Adrenal gland (tissue), 9 donors: ENCODE measurements at regions not wholly inside any gene's neighbourhood (a gene's known extent, or its start where the extent isn't known, plus 50 kb on each side); places are given as distances from the start of the nearest gene placed in this dataset.

ENCODE experiments used
- DNase-seq, 7 donors: peaks; one replicate each; pipeline ENCODE4 v3.0.0-alpha.2; 2019 to 2020
- H3K27ac ChIP-seq, 5 donors: fragments of 200-600 bp; sonication (generic) in 4 of 5; 1 replicate in 3 of 5; 2 replicates in 2 of 5; pipeline versions ENCODE4 v1.5.1 to v1.8.0; 2016 to 2020; ENCODE audit warnings: mild to moderate bottlenecking in 1 of 5
- H3K27me3 ChIP-seq: fragments of 200-600 bp; 2 replicates; pipeline ENCODE4 v1.8.0; 2021
- H3K36me3 ChIP-seq, 2 donors: fragments of 200-600 bp; replicated peaks in 1 of 2; 1 replicate in 1 of 2; 2 replicates in 1 of 2; pipeline versions ENCODE4 v1.5.1 to v1.8.0; 2018 to 2022
- H3K4me1 ChIP-seq, 2 donors: fragments of 200-600 bp; replicated peaks in 1 of 2; 1 replicate in 1 of 2; 2 replicates in 1 of 2; pipeline versions ENCODE4 v1.5.1 to v1.8.0; 2018 to 2021
- H3K4me3 ChIP-seq, 4 donors: fragments of 200-600 bp; sonication (generic) in 3 of 4; one replicate each; pipeline ENCODE4 v1.5.1; 2016 to 2018
- H3K9me3 ChIP-seq, 3 donors: fragments of 200-600 bp; sonication (generic) in 1 of 3; replicated peaks in 1 of 3; 1 replicate in 2 of 3; 2 replicates in 1 of 3; pipeline versions ENCODE4 v1.5.1 to v1.8.0; 2016 to 2021
- POLR2A ChIP-seq, 2 donors: fragments of 450-650 bp; IDR thresholded peaks; one replicate each; pipeline ENCODE4 v1.6.1; 2017; ENCODE audit warnings: antibody characterized with exemption in 2 of 2, mild to moderate bottlenecking in 2 of 2, moderate library complexity in 1 of 2
- WGBS, 4 donors: extraction: QIAGEN DNeasy Blood & Tissue Kit in 2 of 4; methylation state at CpG; one replicate each; pipeline versions ENCODE4 v1.1.5 to v1.1.7; 2013 to 2017; 5-methylcytosine and 5-hydroxymethylcytosine counted together
- intact Hi-C, 2 donors: fragments of 100-400 bp; cut with DNase I; formaldehyde crosslinking; loops; one replicate each; pipeline versions ENCODE4 v1.14.1 to v1.15.0; 2022 to 2023
- TF ChIP-seq, protein P1 (sequence below), 6 experiments: fragments of 450-650 bp in 4 of 6; fragments of 200-600 bp in 2 of 6; sonication (generic) in 1 of 6; IDR thresholded peaks; 1 replicate in 5 of 6; 2 replicates in 1 of 6; pipeline versions ENCODE4 v1.5.1 to v1.8.0; 2016 to 2021; ENCODE audit warnings: antibody characterized with exemption in 6 of 6, mild to moderate bottlenecking in 2 of 6, moderate library complexity in 1 of 6
- donor health status: healthy with polysubstance abuse.
- donor health status: Bipolar disorder and iron deficiency.
- donor health status: DM: yes; HTN: yes; CAD: no.
- donor health status: DM: no; HTN: no; CAD: no.
- donor health status: DM: no; HTN: no; CAD: no.

DNA sequence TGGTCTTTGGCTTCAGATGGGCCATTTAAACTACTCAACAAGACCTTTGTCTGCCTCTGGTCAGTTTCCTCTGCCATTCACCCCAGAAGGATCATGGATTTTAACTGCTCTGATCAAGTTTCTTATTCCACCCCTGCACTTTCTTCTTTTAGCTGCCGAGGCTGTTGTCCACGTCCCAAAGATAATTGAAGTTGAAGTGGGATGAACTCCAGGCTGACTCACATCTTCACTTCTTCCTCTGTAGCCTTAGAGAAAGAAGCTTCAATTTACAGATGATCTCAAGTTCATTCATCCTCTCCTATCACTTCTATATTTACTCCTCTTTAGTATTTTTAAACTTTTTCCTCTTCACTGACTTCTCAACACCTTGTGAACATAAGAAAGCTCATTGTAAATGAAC lies 651.6 kb downstream of the UTRN start:
- WGBS, 4 donors: 69 to 78% (median 77%) methylated on average over 2 of the region's 2 CpGs
- Histone ChIP-seq H3K4me3 (no peak overlapping the region), H3K4me1 (no peaks in the 10 kb centered on the region), H3K27me3 (no peaks in the 10 kb centered on the region), H3K9me3 (no peaks in the 10 kb centered on the region), H3K27ac (no peak overlapping the region), H3K36me3 (no peaks in the 10 kb centered on the region)
- no peak for DNase-seq
- intact Hi-C loops: loop anchor here in 1 of 2 donors (10.0 kb wide), 1 partner anchor 278 kb away; no protein-coding TSS in a partner anchor
- TF ChIP-seq, protein P1, sequence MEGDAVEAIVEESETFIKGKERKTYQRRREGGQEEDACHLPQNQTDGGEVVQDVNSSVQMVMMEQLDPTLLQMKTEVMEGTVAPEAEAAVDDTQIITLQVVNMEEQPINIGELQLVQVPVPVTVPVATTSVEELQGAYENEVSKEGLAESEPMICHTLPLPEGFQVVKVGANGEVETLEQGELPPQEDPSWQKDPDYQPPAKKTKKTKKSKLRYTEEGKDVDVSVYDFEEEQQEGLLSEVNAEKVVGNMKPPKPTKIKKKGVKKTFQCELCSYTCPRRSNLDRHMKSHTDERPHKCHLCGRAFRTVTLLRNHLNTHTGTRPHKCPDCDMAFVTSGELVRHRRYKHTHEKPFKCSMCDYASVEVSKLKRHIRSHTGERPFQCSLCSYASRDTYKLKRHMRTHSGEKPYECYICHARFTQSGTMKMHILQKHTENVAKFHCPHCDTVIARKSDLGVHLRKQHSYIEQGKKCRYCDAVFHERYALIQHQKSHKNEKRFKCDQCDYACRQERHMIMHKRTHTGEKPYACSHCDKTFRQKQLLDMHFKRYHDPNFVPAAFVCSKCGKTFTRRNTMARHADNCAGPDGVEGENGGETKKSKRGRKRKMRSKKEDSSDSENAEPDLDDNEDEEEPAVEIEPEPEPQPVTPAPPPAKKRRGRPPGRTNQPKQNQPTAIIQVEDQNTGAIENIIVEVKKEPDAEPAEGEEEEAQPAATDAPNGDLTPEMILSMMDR (IDR thresholded peaks at IDR 0.05): no peak
- no peak for TF ChIP-seq POLR2A (IDR thresholded peaks at IDR 0.05)

DNA sequence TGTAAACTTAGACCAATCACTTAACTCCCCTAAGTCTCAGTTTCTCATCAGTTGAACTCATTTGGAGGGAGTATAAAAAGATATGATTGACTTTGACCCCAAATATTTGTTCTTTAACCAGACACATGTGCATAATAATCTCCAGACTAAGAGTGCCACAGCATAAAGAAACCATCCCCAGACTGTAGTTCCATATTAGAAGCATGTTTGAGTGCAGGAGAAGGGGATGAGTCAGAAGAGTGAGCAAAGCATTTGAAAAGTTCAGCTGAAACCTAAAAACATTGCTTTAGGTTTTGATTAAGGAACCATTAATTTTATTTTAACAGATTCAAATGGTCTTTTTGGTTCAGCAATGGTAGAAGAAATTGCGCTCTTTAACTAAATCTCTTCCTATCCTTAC lies 654.8 kb downstream of the UTRN start:
- no peak overlapping the region for H3K27ac ChIP-seq
- H3K4me1 ChIP-seq: no peaks in the 10 kb centered on the region
- no peaks in the 10 kb centered on the region for H3K9me3 ChIP-seq
- no peaks in the 10 kb centered on the region for H3K36me3 ChIP-seq
- H3K4me3 ChIP-seq: no peak overlapping the region
- no peak for DNase-seq
- WGBS, 4 donors: 94 to 97% (median 95%) methylated on average over 1 of the region's 1 CpG
- no peaks in the 10 kb centered on the region for H3K27me3 ChIP-seq
- TF ChIP-seq, protein P1 (IDR thresholded peaks at IDR 0.05): no peak
- TF ChIP-seq POLR2A (IDR thresholded peaks at IDR 0.05): no peak
- intact Hi-C loops: loop anchor here in 1 of 2 donors (10.0 kb wide), 1 partner anchor 275 kb away; no protein-coding TSS in a partner anchor

DNA sequence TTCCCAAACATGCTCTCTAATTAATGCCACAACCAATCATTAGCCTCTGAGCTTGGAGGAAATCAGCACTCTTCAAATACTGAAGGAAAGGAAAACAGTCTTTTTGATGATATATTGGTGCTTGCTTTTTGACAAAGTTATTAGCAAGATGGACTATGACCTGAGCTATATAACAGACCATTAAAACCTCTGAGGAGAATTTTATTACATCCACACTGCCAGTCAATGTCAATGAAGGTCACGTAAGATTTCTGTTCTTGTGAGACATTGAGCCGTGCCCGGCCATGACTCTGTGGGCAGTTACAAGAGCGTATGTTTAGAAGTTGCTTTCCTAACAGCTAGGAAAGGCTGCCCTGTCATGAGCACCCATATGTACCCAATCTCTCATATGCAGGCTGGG lies 659.0 kb downstream of the UTRN start:
- DNase-seq: no peak
- TF ChIP-seq POLR2A (IDR thresholded peaks at IDR 0.05): no peak
- TF ChIP-seq, protein P1 (IDR thresholded peaks at IDR 0.05): no peak
- H3K36me3 ChIP-seq: no peaks in the 10 kb centered on the region
- intact Hi-C loops: no loop called here
- H3K27ac ChIP-seq: no peak overlapping the region
- H3K4me1 ChIP-seq: no peaks in the 10 kb centered on the region
- 85 to 88% (median 87%) methylated on average over 4 of the region's 4 CpGs for WGBS, 4 donors
- H3K27me3 ChIP-seq: no peaks in the 10 kb centered on the region
- H3K9me3 ChIP-seq: no peaks in the 10 kb centered on the region
- no peak overlapping the region for H3K4me3 ChIP-seq

DNA sequence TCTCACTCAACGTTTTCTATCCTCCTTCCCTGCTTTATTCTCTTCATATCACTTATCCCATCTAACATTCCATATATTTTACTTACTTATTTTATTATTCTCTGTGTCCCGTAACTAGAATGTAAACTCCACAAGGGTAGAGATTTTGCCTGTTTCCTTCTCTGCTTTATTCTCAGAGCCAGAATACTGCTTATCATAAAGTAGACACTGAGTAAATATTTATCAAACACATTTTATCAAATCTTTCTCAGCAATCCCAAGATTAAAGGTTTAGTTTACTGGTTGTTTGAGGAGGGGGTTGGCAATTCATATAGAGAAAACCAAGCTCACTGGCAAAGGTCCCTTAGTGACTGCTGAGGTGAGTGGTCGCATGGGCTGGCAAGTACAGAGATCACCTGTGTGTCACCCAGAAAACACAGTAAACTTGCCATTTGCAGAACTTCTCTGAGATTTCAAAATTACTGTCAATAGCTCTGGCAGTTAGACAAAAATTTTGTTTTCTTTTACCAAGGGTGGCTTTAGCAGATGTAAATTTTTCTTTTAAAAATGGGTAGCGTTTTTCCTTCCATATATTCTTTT lies 662.4 kb downstream of the UTRN start:
- Histone ChIP-seq H3K9me3 (no peaks in the 10 kb centered on the region), H3K36me3 (no peaks in the 10 kb centered on the region), H3K27ac (no peak overlapping the region), H3K27me3 (no peaks in the 10 kb centered on the region), H3K4me1 (no peaks in the 10 kb centered on the region), H3K4me3 (no peak overlapping the region)
- 54 to 82% (median 75%) methylated on average over 4 of the region's 4 CpGs for WGBS, 4 donors
- TF ChIP-seq, protein P1 (IDR thresholded peaks at IDR 0.05): no peak
- no peak for TF ChIP-seq POLR2A (IDR thresholded peaks at IDR 0.05)
- intact Hi-C loops: no loop called here
- DNase-seq: no peak
